Endothelial cell (in vitro differentiated cells): ENCODE measurements at regions not wholly inside any gene's neighbourhood (a gene's known extent, or its start where the extent isn't known, plus 50 kb on each side); places are given as distances from the start of the nearest gene placed in this dataset.
"Not testable (repeated sequence)": the region's sequence is repeated elsewhere in the genome, so short reads cannot be mapped to it uniquely, and the experiment has no call there.

Experiments used
- DNase-seq: peaks from one replicate; pipeline ENCODE4 v3.0.0; 2021; ENCODE audit warnings: low spot score
- H3K27ac Mint-ChIP-seq: one replicate; pipeline ENCODE4 v1.8.0; 2021; ENCODE audit warnings: mixed read lengths, inconsistent platforms; ENCODE audit not compliant: unreplicated experiment
- H3K27me3 Mint-ChIP-seq: one replicate; pipeline ENCODE4 v1.8.0; 2021; ENCODE audit warnings: mild to moderate bottlenecking, moderate library complexity, mixed read lengths, inconsistent platforms; ENCODE audit not compliant: unreplicated experiment
- H3K36me3 Mint-ChIP-seq: one replicate; pipeline ENCODE4 v1.8.0; 2021; ENCODE audit warnings: mild to moderate bottlenecking, low read depth, mixed read lengths, inconsistent platforms; ENCODE audit not compliant: unreplicated experiment
- H3K4me1 Mint-ChIP-seq: one replicate; pipeline ENCODE4 v1.8.0; 2021; ENCODE audit warnings: mild to moderate bottlenecking, mixed read lengths, inconsistent platforms; ENCODE audit not compliant: unreplicated experiment
- H3K4me3 Mint-ChIP-seq: one replicate; pipeline ENCODE4 v1.8.0; 2021; ENCODE audit warnings: mild to moderate bottlenecking, mixed read lengths, inconsistent platforms; ENCODE audit not compliant: unreplicated experiment
- H3K9me3 Mint-ChIP-seq: one replicate; pipeline ENCODE4 v1.8.0; 2021; ENCODE audit warnings: mixed read lengths, inconsistent platforms; ENCODE audit not compliant: unreplicated experiment
- CTCF ChIP-seq: fragments of 200-600 bp; sonication (generic); IDR thresholded peaks from one replicate; pipeline ENCODE4 v1.5.0; 2021; ENCODE audit warnings: antibody characterized with exemption; ENCODE audit not compliant: unreplicated experiment

- Mint-ChIP-seq H3K4me3 (no peak overlapping the region), H3K27ac (no peak overlapping the region), H3K9me3 (no peaks in the 10 kb centered on the region), H3K27me3 (peaks cover 6% of the 10 kb centered on the region), H3K36me3 (no peaks in the 10 kb centered on the region), H3K4me1 (no peaks in the 10 kb centered on the region)
- TF ChIP-seq CTCF: no peak
- DNase-seq: no peak
These were observed 187.5 kb upstream of the GPC6 start for GRCh38 chr13:93039131-93039530.

- not testable (repeated sequence) for H3K9me3 Mint-ChIP-seq, H3K4me3 Mint-ChIP-seq, H3K27me3 Mint-ChIP-seq, H3K27ac Mint-ChIP-seq, H3K4me1 Mint-ChIP-seq, H3K36me3 Mint-ChIP-seq, DNase-seq
These were observed 185.0 kb upstream of the GPC6 start for GRCh38 chr13:93041566-93041965.

- no peaks in the 10 kb centered on the region for H3K36me3 Mint-ChIP-seq
- no peaks in the 10 kb centered on the region for H3K9me3 Mint-ChIP-seq
- no peak for TF ChIP-seq CTCF
- no peak for DNase-seq
- H3K27ac Mint-ChIP-seq: no peak overlapping the region
- no peak overlapping the region for H3K4me3 Mint-ChIP-seq
- H3K4me1 Mint-ChIP-seq: no peaks in the 10 kb centered on the region
- H3K27me3 Mint-ChIP-seq: peaks cover 6% of the 10 kb centered on the region
These were observed 180.8 kb upstream of the GPC6 start for GRCh38 chr13:93045836-93046235.

GRCh38 chr13:93055233-93055632 is 171.4 kb upstream of the GPC6 start:
- no peak for TF ChIP-seq CTCF
- no peaks in the 10 kb centered on the region for H3K4me1 Mint-ChIP-seq
- no peak overlapping the region for H3K27ac Mint-ChIP-seq

GRCh38 chr13:93058301-93058700 is 168.3 kb upstream of the GPC6 start:
- H3K27me3 Mint-ChIP-seq: no peaks in the 10 kb centered on the region
- no peaks in the 10 kb centered on the region for H3K36me3 Mint-ChIP-seq
- no peak overlapping the region for H3K4me3 Mint-ChIP-seq
- no peak for DNase-seq
- H3K9me3 Mint-ChIP-seq: no peaks in the 10 kb centered on the region
- no peak for TF ChIP-seq CTCF
- H3K4me1 Mint-ChIP-seq: no peaks in the 10 kb centered on the region
- no peak overlapping the region for H3K27ac Mint-ChIP-seq

More at GRCh38 chr13:93055233-93055632, 171.4 kb upstream of the GPC6 start:
- Mint-ChIP-seq H3K36me3 (no peaks in the 10 kb centered on the region), H3K27me3 (no peaks in the 10 kb centered on the region), H3K9me3 (no peaks in the 10 kb centered on the region), H3K4me3 (no peak overlapping the region)
- no peak for DNase-seq

- no peak for TF ChIP-seq CTCF
- DNase-seq: no peak
- Mint-ChIP-seq H3K27ac (no peak overlapping the region), H3K36me3 (no peaks in the 10 kb centered on the region), H3K9me3 (no peaks in the 10 kb centered on the region), H3K27me3 (no peaks in the 10 kb centered on the region), H3K4me3 (no peak overlapping the region), H3K4me1 (no peaks in the 10 kb centered on the region)
These were observed 166.5 kb upstream of the GPC6 start for GRCh38 chr13:93060144-93060543.
